Body of pancreas (tissue), 4 donors: ENCODE measurements at regions not wholly inside any gene's neighbourhood (a gene's known extent, or its start where the extent isn't known, plus 50 kb on each side); places are given as distances from the start of the nearest gene placed in this dataset.

Experiments
- ATAC-seq: fragments of 150-250 bp; one replicate; pipeline ENCODE4 v1.9.1; 2016
- DNase-seq, 4 donors: peaks; one replicate each; pipeline ENCODE4 v3.0.0-alpha.2; 2019
- H3K27ac ChIP-seq, 4 donors: fragments of 200-600 bp; sonication (generic); 1 replicate in 3 of 4; 2 replicates in 1 of 4; pipeline versions ENCODE4 v1.5.1 to v1.6.1; 2016 to 2019; ENCODE audit warnings: mild to moderate bottlenecking in 1 of 4, mixed read lengths in 1 of 4, moderate library complexity in 1 of 4
- H3K27me3 ChIP-seq, 2 donors: fragments of 200-600 bp; sonication (generic); one replicate each; pipeline ENCODE4 v1.6.0; 2016; ENCODE audit warnings: mild to moderate bottlenecking in 1 of 2
- H3K36me3 ChIP-seq, 2 donors: fragments of 200-600 bp; sonication (generic); replicated peaks in 1 of 2; 2 replicates each; pipeline ENCODE4 v1.5.1; 2016; ENCODE audit warnings: low read depth in 2 of 2; ENCODE audit not compliant: insufficient read depth in 1 of 2
- H3K4me1 ChIP-seq: fragments of 200-600 bp; sonication (generic); one replicate; pipeline ENCODE4 v1.6.0; 2016
- H3K4me3 ChIP-seq, 2 donors: fragments of 200-600 bp; sonication (generic); 1 replicate in 1 of 2; 2 replicates in 1 of 2; pipeline ENCODE4 v1.5.1; 2016 to 2019
- H3K9me3 ChIP-seq, 3 donors: fragments of 200-600 bp; sonication (generic); 1 replicate in 2 of 3; 2 replicates in 1 of 3; pipeline ENCODE4 v1.5.1; 2016
- CTCF ChIP-seq, 7 experiments: fragments of 450-650 bp in 4 of 7; fragments of 200-600 bp in 3 of 7; sonication (generic) in 3 of 7; IDR thresholded peaks; one replicate each; pipeline ENCODE4 v1.5.1; 2016 to 2019; ENCODE audit warnings: antibody characterized with exemption in 7 of 7
- POLR2A ChIP-seq, 3 donors: fragments of 450-650 bp; IDR thresholded peaks; one replicate each; pipeline ENCODE4 v1.6.1; 2016; ENCODE audit warnings: antibody characterized with exemption in 3 of 3, mild to moderate bottlenecking in 2 of 3
- WGBS, 2 donors: methylation state at CpG; one replicate each; pipeline ENCODE4 v1.1.5; 2017; 5-methylcytosine and 5-hydroxymethylcytosine counted together
- intact Hi-C: fragments of 100-400 bp; cut with DNase I; formaldehyde crosslinking; loops from one replicate; pipeline ENCODE4 v1.15.1; 2023

- H3K27me3 ChIP-seq, result no peaks in the 10 kb centered on the region
- peaks cover 10% of the 10 kb centered on the region for H3K4me1 ChIP-seq
- H3K27ac ChIP-seq, result no peak overlapping the region
- no peaks in the 10 kb centered on the region for H3K9me3 ChIP-seq
- DNase-seq (no peak), ATAC-seq (no peak)
- no peaks in the 10 kb centered on the region for H3K36me3 ChIP-seq
- H3K4me3 ChIP-seq, result no peak overlapping the region
- WGBS, 2 donors, result 16 to 47% methylated on average over 2 of the region's 2 CpGs
- TF ChIP-seq CTCF (IDR thresholded peaks at IDR 0.05), result no peak
- TF ChIP-seq POLR2A (IDR thresholded peaks at IDR 0.05), result no peak
- intact Hi-C loops, result no loop called here
These were observed 80.1 kb upstream of the ITGA1 start for GRCh38 chr5:52707616-52708015.

GRCh38 chr5:52708463-52708862, 79.3 kb upstream of the ITGA1 start:
- Histone ChIP-seq H3K36me3 (no peaks in the 10 kb centered on the region), H3K27ac (no peak overlapping the region), H3K4me3 (no peak overlapping the region), H3K27me3 (no peaks in the 10 kb centered on the region), H3K4me1 (peaks cover 10% of the 10 kb centered on the region), H3K9me3 (no peaks in the 10 kb centered on the region)
- no peak for ATAC-seq
- intact Hi-C loops, result no loop called here
- 45 to 48% methylated on average over 1 of the region's 1 CpG for WGBS, 2 donors
- DNase-seq, result no peak
- TF ChIP-seq POLR2A (IDR thresholded peaks at IDR 0.05), result no peak
- TF ChIP-seq CTCF (IDR thresholded peaks at IDR 0.05), result no peak

- H3K4me3 ChIP-seq, result no peak overlapping the region
- peaks cover 10% of the 10 kb centered on the region for H3K4me1 ChIP-seq
- peak overlapping the region in 1 of 4 donors; percentile 39 for H3K27ac ChIP-seq
- intact Hi-C loops, result no loop called here
- TF ChIP-seq CTCF (IDR thresholded peaks at IDR 0.05) (no peak), POLR2A (IDR thresholded peaks at IDR 0.05) (no peak)
- ATAC-seq, result peak; percentile 33
- no peak for DNase-seq
- no peaks in the 10 kb centered on the region for H3K36me3 ChIP-seq
- H3K9me3 ChIP-seq, result no peaks in the 10 kb centered on the region
- 61 to 66% methylated on average over 6 of the region's 6 CpGs for WGBS, 2 donors
- H3K27me3 ChIP-seq, result no peaks in the 10 kb centered on the region
These were observed 78.4 kb upstream of the ITGA1 start for GRCh38 chr5:52709167-52709925.

GRCh38 chr5:52710310-52710971, 77.3 kb upstream of the ITGA1 start:
- Histone ChIP-seq H3K4me1 (peaks cover 10% of the 10 kb centered on the region), H3K27me3 (no peaks in the 10 kb centered on the region), H3K27ac (no peak overlapping the region), H3K4me3 (no peak overlapping the region), H3K9me3 (no peaks in the 10 kb centered on the region), H3K36me3 (no peaks in the 10 kb centered on the region)
- ATAC-seq (no peak), DNase-seq (no peak)
- intact Hi-C loops, result no loop called here
- TF ChIP-seq CTCF (IDR thresholded peaks at IDR 0.05) (no peak), POLR2A (IDR thresholded peaks at IDR 0.05) (no peak)
- WGBS, 2 donors, result 16 to 22% methylated on average over 2 of the region's 2 CpGs
